ENCODE measurements at regions not wholly inside any gene's neighbourhood (a gene's known extent, or its start where the extent isn't known, plus 50 kb on each side); places are given as distances from the start of the nearest gene placed in this dataset.

DNA sequence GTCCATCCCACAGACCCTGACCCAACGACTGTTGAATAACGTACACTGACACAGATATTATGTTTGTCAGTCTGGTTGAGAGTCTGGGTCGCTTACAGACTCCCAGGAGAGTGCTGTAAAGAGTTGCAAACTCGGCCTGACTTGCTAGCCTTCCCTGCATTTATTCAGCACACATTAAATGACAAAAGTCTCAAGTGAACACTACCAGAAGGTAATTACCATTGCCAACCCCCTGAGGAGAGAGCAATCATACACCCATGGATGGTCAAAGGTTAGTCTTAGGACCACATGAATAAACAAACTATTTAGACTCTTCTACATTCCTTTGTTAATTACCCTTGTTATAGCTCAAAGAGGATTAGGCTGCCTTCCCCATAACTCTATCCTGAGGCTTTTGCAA is 1048.6 kb downstream of the PCDH17 start:
- DNase-seq (ENCODE audit: low read depth, low spot score): no peak
- Mint-ChIP-seq H3K27me3 (ENCODE audit: low read depth) (no peaks in the 10 kb centered on the region), H3K4me3 (no peak overlapping the region), H3K36me3 (ENCODE audit: low read depth) (peaks cover 3% of the 10 kb centered on the region), H3K27ac (ENCODE audit: unreplicated experiment) (no peak overlapping the region), H3K4me1 (no peaks in the 10 kb centered on the region), H3K9me3 (peaks cover 3% of the 10 kb centered on the region)
- TF ChIP-seq, protein P1, sequence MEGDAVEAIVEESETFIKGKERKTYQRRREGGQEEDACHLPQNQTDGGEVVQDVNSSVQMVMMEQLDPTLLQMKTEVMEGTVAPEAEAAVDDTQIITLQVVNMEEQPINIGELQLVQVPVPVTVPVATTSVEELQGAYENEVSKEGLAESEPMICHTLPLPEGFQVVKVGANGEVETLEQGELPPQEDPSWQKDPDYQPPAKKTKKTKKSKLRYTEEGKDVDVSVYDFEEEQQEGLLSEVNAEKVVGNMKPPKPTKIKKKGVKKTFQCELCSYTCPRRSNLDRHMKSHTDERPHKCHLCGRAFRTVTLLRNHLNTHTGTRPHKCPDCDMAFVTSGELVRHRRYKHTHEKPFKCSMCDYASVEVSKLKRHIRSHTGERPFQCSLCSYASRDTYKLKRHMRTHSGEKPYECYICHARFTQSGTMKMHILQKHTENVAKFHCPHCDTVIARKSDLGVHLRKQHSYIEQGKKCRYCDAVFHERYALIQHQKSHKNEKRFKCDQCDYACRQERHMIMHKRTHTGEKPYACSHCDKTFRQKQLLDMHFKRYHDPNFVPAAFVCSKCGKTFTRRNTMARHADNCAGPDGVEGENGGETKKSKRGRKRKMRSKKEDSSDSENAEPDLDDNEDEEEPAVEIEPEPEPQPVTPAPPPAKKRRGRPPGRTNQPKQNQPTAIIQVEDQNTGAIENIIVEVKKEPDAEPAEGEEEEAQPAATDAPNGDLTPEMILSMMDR (conservative IDR thresholded peaks at IDR 0.05): no peak

- no peak for DNase-seq (ENCODE audit: low read depth, low spot score)
- Mint-ChIP-seq H3K9me3 (peaks cover 3% of the 10 kb centered on the region), H3K27ac (ENCODE audit: unreplicated experiment) (no peak overlapping the region), H3K4me1 (no peaks in the 10 kb centered on the region), H3K36me3 (ENCODE audit: low read depth) (peaks cover 3% of the 10 kb centered on the region), H3K4me3 (no peak overlapping the region), H3K27me3 (ENCODE audit: low read depth) (no peaks in the 10 kb centered on the region)
- TF ChIP-seq, protein P1 (conservative IDR thresholded peaks at IDR 0.05): no peak
These were observed 1051.1 kb downstream of the PCDH17 start for GRCh38 chr13:58682616-58683015.

DNA sequence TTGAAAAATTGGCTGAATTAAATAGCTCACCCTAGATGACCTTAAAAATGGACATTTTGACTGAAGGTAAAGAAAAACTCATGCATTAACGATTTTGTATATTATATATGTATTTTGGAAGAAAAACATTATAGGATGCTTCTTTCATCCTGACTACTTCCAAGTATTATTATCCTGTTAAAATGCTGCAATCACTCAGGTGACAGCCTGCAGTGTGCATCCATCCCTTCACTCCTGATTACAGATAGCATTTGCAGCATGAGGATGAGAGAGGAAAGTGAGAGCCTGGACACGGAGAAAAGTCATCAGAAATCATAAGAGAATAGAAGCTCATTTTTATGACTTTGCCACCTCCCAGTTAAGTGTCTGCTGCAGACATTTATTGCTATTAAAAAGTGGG is 1055.6 kb downstream of the PCDH17 start:
- Mint-ChIP-seq H3K9me3 (peaks cover 3% of the 10 kb centered on the region), H3K36me3 (ENCODE audit: low read depth) (no peaks in the 10 kb centered on the region), H3K4me1 (no peaks in the 10 kb centered on the region), H3K27me3 (ENCODE audit: low read depth) (no peaks in the 10 kb centered on the region), H3K27ac (ENCODE audit: unreplicated experiment) (no peak overlapping the region), H3K4me3 (no peak overlapping the region)
- no peak for DNase-seq (ENCODE audit: low read depth, low spot score)
- TF ChIP-seq, protein P1 (conservative IDR thresholded peaks at IDR 0.05): no peak

DNA sequence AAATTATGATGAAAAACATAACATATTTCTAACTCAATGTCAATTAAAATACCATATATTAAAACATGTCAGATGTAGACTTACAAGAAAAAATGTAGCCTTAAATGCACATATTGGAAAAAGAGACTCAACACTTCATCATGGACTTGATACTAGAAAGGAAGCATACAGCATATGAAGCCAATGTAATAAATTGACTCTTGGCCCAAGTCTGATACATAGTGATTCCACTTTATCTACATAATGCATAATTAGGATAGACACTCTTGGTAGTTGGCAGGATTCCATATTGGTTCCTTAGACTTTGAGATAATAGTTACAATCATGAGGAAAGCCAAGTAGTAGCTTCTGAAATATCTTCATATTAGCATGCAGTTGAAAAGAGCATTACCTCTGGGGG is 1067.0 kb downstream of the PCDH17 start:
- no peak overlapping the region for H3K4me3 Mint-ChIP-seq
- H3K36me3 Mint-ChIP-seq (ENCODE audit: low read depth): no peaks in the 10 kb centered on the region
- DNase-seq (ENCODE audit: low read depth, low spot score): no peak
- no peaks in the 10 kb centered on the region for H3K4me1 Mint-ChIP-seq
- H3K27ac Mint-ChIP-seq (ENCODE audit: unreplicated experiment): no peak overlapping the region
- TF ChIP-seq, protein P1 (conservative IDR thresholded peaks at IDR 0.05): no peak
- H3K9me3 Mint-ChIP-seq: peaks cover 3% of the 10 kb centered on the region
- H3K27me3 Mint-ChIP-seq (ENCODE audit: low read depth): no peaks in the 10 kb centered on the region

GRCh38 chr13:58704953-58705352 is 1073.4 kb downstream of the PCDH17 start:
- H3K4me3 Mint-ChIP-seq: no peak overlapping the region
- TF ChIP-seq, protein P1 (conservative IDR thresholded peaks at IDR 0.05): no peak
- no peak for DNase-seq (ENCODE audit: low read depth, low spot score)
- H3K27ac Mint-ChIP-seq (ENCODE audit: unreplicated experiment): no peak overlapping the region
- no peaks in the 10 kb centered on the region for H3K4me1 Mint-ChIP-seq
- H3K27me3 Mint-ChIP-seq (ENCODE audit: low read depth): no peaks in the 10 kb centered on the region
- H3K36me3 Mint-ChIP-seq (ENCODE audit: low read depth): peaks cover 2% of the 10 kb centered on the region
- H3K9me3 Mint-ChIP-seq: peaks cover 3% of the 10 kb centered on the region

GRCh38 chr13:58706421-58706820 is 1074.9 kb downstream of the PCDH17 start:
- TF ChIP-seq, protein P1 (conservative IDR thresholded peaks at IDR 0.05): no peak
- peaks cover 4% of the 10 kb centered on the region for H3K9me3 Mint-ChIP-seq

More at GRCh38 chr13:58706421-58706820, 1074.9 kb downstream of the PCDH17 start:
- DNase-seq (ENCODE audit: low read depth, low spot score): no peak
- H3K4me1 Mint-ChIP-seq: no peaks in the 10 kb centered on the region
- H3K4me3 Mint-ChIP-seq: no peak overlapping the region
- no peak overlapping the region for H3K27ac Mint-ChIP-seq (ENCODE audit: unreplicated experiment)
- no peaks in the 10 kb centered on the region for H3K27me3 Mint-ChIP-seq (ENCODE audit: low read depth)
- peaks cover 2% of the 10 kb centered on the region for H3K36me3 Mint-ChIP-seq (ENCODE audit: low read depth)
